IPS-NIHi7 (cell line): ENCODE measurements at regions not wholly inside any gene's neighbourhood (a gene's known extent, or its start where the extent isn't known, plus 50 kb on each side); places are given as distances from the start of the nearest gene placed in this dataset.
A peak's percentile ranks its signal among the peaks of the same experiment; 100 is the strongest.

Source experiments
- DNase-seq: peaks from one replicate; pipeline ENCODE4 v3.0.0; 2012; ENCODE audit warnings: mixed read lengths; ENCODE audit errors: extremely low spot score

DNA sequence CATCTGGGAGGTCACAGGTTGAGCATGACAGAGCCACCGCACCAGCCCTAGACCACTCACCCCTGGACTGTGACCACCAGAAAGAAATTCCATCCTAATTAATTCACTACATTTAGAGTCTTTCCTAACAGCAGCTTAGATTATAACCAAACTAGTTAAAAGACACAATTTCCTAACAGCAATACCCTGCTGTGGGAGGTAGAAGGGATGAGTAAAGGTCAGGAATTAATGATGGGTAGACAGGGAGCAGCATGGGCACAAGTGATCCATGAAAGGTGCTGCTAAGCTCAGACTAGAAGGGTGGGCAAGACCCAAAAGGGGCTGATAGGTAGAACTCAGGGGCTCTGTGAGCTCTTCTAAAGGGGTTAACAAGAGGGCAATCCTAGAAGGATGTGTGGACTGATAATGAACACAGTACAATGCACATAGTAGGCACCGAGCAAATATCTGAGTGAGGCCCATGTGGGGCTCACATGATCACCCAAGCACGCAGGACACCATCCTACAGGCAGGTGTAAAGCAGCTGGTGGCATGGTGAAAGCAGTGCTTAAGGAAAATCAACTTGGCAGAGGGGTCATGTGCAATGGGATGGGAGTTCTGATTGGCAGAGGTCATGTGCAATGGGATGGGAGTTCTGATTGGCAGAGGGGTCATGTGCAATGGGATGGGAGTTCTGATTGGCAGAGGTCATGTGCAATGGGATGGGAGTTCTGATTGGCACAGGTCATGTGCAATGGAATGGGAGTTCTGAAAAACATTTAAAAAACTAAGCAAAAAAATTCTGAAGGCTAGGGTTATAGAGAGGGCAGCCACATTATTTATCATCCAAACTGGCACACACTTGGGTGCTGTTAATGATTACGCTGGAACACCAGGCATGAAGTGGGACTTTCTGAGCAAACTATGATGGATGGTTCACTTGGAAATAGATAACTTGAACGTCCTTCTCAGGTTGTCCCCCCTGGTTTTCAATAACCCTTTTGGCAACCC is 188.2 kb upstream of the FOXQ1 start:
- no peak for DNase-seq

DNA sequence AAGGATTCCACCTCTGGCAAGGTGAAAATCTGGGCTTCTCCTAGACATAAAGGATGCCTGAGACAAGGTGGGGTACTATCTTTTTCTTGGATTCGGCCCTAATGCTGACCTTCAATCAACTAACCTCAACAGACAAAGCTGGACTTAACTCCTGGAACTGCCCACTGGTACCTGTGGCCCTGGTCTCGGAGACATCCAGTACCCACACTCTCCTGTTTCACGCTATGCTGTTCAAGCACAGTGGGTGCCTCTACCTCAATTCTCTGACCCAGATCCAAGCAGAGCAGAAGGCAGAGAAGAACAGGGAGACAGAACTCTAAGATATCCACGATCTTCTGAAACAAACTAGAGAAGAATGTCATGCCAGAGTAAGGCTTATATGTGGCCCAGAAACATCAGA is 189.8 kb upstream of the FOXQ1 start:
- no peak for DNase-seq

DNA sequence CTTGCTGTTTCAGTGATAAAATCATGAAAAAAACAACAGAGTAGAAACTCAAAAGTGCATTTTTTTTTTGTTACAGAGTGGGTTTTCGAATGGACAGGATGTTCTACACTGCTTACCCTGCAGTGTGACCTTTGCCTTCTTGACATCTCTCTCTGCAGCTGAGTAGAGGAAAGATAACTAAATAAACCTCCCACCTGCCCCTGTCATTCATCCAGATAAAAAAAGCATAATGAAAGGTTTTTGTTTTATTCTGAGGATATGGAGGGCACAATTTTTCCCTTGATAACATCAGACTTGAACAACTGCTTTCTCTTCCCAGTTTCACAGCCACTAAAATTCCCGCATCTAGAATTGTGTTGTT is 193.6 kb upstream of the FOXQ1 start:
- no peak for DNase-seq

DNA sequence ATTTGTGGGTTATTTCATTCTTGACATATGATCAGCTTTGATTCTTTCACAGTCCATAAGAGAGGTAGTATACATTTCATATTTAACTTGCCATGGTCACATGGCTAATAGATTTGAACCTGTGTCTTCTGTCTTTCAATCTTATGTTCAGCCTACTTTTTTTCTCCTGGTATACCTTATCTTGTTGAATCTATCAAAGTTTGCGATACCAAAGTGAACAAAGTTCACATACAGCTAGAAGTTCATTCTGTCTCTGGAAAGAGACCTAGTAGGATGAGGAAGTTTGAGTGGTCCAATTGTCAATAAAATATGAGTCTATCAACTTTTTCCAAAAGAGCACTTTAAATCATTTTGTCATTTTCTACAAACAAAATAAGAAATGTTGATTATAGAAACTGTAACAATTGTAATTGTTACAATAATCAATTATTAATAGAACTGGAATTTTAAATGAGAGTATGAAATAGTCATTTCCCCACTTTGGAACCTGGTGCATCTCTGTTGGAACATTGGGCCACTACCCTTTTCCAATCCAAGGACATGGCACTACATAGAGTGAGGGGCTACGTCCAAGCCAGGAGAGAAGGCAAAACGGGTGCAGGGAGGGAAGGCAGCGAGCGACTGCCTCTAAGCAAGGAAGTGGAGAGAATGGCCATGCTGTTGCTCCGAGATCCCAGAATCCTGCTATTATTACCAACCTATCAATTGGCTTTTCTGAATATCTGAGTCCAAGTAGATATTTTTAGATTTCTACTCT is 194.2 kb upstream of the FOXQ1 start:
- DNase-seq, result no peak

DNA sequence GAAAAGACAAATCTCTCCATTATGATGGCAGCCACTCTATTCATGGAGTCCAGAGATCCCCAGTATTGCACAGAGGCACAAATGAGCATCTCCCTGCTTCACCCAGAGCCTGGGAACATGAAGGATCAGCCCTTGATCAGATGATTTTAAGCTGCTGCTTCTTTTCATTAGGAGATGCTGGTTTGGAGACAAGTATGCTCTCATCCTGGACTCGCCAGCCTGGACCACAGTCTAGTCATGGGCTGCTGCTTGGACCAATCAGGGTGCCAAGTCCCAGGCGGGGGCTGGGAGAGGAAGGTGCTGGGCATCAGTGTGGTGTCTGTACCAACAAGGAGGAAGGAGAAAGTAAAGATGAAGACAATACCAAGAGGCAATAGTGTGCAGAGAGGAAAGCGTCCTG is 195.7 kb upstream of the FOXQ1 start:
- DNase-seq, result no peak

DNA sequence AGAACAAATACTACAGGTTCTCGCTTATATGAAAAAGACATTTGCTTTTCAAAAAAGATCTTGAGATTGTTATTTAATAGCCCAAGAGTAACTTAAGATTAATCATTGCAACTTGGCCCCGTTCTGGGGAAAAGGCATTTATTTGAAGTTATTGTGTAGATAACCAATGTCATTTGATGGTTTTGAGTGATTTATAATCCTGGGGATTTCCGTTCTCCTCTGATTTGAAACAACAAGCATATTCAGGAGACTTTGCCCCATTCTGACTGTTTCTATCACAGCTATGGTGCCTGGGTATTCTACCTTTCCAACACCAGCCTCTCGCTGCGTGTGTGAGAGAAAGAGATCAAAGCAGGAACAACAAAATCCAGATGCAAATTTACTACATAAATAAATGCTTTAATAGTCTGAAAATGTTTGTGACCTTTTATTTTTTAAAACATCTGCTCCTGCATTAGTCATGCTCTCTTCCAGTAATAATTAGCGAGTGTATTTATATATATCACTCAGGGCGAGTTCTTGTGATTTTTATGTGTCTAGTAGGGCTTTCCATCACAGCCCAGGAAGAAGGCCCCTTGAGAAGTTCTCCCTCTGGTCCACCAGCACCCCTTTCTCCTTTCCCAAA is 197.9 kb upstream of the FOXQ1 start:
- no peak for DNase-seq

DNA sequence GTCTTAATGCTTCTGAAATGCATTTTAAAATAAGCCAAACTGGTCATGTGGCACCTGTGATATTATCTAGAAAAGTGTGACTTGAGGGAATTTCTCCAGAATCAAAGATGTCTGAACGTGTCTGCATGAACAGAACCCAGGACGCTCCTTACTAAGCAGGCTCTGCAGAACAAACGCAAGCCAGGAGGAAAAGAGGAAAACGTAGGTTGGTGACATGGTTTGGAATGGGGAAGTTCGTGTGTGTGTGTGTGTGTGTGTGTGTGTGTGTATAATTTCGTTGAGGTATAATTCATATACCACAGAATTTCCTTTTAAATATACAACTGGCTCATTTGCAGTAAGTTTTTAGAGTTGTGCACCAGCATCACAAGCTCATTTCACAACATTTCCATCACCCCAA is 200.5 kb upstream of the FOXQ1 start:
- no peak for DNase-seq

DNA sequence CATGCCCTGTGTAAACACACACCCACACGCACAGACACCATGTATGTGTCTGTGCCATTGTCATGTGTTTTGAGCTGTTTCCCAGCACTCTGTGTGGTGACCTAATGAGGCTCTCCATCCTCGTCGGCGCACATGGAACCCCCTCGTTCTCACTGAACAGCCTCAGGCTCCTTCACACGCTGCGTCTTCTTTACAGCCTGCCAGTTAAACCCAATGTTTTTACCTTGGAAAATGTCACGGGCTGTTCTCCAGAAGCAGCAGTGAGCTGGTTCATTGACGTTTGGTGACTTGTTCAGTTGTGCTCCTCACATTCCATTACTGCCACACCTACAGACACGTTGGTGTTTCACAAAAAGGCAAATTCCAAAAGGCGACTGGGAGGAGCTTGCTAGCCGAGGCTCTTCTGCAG is 201.0 kb upstream of the FOXQ1 start:
- no peak for DNase-seq

DNA sequence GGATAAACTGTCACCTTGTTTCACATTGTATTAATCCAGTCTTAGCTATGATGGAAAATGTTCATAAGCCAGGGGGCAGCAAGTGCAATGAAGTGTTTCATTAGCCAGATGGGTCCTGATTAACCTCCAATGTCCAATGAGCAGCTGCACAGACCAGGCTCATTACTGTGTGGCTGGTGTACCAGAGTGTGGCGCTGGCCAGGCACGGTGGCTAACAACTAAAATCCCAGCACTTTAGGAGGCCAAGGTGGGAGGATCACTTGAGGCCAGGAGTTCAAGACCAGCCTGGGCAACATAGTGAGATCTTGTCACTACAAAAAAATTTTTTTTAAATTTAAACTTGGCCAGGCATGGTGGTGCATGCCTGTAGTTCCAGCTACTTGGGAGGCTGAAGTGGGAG is 201.7 kb upstream of the FOXQ1 start:
- DNase-seq, result no peak

DNA sequence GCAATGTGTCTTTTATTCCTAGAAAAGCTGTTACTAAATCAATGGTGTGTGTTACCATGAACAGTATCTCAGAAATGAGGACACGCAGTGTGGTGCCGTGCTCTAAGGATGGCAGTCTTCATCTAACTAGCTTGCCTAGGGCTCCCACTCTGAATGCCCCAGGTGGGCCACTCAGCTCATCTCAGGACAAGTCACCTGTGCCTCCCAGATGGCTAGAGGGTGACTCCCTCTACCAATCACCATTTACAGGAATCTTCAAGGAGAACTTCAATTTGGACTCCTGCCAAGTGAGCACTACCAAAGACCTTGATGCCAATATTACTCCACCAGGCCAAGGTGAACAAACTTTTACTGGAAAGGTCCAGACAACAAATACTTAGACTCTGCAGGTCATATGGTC is 202.8 kb upstream of the FOXQ1 start:
- no peak for DNase-seq

DNA sequence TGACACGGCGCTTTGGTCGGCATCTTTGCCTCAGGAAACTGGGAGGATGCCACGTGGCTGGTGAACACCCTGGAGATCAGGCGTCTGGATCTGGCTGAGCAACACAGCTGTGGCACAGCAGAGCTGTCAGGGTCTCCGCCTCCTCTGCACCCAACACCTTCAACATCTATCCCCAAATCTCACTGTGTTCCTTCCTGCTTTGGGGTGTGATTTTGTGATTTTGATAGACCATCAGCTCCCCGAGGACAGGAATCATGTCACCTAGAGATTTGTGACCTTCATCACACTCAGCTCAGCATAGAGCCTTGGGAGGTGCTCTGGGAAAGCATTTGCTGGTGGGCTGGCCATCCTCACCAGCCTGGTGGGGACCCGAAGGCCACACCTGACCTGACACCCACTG is 203.7 kb upstream of the FOXQ1 start:
- no peak for DNase-seq

DNA sequence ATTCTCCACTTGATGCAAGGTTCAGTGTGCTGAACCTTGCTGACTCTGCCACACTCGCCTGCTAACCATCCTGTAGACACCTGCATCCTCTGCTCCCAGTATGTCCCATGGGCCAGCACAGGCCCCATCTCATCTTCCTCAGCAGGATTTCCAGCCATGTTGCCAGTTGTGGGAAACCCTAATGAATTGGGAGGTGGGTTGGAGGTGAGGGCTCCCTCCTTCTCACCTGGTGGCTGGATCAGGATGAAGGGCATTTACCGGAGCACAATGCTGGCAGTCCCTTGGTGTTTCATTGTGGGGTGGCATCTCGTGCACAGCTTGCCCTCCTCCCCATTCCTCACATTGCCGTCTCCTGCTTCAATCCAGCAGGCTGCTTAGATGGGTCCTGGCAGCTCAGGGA is 204.3 kb upstream of the FOXQ1 start:
- DNase-seq, result no peak

DNA sequence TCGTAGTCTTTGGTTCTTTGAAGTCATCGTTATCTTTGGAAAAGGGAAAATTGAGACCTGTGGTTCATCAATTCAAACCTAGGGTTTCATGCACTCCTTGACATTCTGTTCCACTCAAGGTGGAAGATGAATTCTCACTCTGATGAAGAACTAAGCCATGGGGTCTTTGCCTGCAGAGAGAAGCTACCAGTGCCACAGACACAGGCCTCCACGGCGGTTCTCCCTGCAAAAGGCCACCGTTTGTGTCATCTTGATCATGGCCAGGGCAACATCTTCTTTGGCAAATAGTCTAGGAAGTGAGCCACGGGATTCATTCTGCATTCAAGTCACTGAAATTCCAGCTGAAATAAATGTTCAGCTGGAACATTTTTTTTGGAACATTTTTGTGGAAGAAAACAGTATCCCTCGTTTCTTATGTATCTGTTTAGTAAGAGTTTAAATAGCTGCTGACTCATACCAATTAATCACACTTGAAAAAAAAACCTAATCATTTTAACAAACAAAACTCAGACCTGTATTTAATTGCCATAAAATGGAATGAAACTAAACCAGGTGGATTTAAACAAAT is 206.0 kb upstream of the FOXQ1 start:
- DNase-seq, result no peak

DNA sequence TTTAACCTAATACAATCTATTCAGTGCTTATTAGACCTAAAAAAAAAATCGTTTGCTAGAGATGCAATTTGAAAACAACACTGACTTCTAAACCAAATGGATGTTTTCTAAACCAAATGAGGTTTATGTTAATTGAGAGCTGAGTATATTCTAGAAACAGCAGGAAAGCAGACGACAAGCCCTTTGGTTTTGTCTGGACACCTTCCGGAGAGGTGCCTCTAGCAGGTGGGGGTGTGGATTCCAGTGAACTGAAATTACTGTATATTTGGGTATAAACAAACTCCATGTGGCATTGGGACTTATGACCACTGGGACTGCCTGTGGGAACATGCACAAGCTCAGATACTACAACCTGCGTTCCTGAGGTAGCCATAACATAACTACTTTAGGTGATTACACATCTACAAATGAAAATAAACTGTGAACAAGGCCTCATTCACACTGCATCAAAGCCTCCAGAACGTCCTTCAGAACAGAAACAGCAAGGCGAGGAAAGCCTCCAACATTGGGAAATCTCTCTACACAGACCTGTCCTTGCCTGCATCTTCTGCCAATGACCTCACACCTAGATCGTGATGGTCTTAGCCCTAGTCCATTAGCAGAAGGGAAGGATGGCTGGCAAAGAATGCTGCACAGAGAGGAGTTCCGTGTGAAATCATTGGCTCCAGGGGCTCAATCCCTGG is 206.8 kb upstream of the FOXQ1 start:
- DNase-seq, result peak; percentile 26

DNA sequence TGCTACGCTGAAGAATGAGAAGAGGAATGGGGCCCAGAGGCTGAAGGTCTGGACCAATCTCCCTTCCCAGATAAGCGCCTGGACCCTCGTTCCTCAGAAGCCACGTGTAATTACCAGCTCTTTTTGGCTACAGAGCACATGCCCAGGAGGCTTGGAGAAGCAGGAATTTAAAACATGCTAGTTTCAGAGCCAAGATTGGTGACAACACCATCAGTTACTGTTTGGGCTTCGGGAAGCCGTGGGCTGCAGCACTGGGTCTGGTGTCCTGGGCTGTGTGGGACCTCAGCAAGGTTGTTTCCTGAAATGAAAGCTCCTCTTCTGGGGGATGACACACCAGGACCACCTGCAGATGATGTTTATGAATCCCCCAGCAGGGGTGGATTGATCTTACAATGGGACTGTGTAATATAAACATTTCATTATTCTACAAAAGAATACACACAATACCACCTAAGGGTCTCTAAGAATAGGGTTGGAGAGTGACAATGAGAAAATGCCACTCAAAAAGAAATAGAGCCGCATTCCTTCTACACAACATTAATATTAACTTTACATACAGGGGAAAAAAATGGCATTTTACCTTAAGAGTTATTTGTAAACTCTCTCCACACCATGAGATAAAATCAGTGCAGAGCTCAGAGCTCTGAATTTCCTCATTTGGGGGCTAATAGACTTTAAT is 207.8 kb upstream of the FOXQ1 start:
- peak; percentile 50 for DNase-seq

DNA sequence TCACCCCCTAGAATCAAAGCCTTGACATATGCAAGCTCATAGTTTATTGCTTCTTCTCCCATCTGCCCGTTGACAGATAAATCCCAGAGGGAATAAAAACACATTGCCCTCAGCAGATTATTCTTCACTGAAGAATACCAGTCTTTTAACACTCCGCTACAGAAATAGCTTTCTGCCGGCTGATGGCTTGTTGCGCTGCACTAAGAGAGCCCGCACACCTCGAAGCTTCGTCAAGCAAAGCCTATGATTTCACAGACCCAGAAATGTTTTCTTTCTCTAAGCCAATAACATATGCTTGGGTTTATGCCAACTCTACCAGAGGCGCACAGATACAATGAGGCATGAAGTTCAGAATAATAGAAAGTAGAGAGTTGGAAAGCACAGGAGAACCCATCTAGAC is 208.9 kb upstream of the FOXQ1 start:
- no peak for DNase-seq

DNA sequence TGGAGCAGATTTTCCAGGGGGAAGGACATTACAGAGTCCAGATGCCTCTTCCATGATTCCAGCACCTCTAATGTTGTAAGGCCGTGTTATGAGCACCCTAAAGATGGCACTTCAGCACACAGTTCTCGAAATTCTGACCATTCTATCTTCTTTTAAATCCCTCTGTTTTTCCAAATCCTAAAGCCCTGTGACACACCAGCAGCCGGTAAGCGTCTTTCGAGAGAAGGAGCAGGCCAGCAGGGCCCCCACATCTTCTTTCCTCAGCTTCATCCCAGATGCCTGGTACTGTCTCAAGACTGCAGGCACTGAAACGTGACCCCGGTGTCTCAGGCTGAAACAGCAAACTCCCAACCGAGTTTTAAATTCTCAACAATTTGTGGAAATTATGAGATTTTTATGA is 211.6 kb upstream of the FOXQ1 start:
- DNase-seq, result no peak

DNA sequence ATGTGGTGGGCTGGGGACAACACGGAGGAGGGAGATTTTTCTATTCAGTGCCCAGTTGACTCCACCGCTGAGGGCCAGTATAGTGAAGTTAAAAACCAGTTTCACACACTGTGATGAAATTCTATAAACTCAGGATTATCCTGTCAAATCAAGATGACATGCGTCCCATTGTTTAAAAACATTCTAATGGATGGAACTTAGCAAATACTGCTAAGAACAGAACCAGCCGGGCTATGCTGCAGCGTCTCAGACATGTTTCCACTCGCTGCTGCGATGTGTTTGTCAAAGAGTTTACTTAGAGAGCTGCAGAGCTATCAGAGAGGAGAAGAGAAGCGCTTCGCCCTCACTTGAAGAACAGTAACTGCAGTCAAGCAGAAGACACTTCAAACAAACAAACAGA is 212.6 kb upstream of the FOXQ1 start:
- no peak for DNase-seq

DNA sequence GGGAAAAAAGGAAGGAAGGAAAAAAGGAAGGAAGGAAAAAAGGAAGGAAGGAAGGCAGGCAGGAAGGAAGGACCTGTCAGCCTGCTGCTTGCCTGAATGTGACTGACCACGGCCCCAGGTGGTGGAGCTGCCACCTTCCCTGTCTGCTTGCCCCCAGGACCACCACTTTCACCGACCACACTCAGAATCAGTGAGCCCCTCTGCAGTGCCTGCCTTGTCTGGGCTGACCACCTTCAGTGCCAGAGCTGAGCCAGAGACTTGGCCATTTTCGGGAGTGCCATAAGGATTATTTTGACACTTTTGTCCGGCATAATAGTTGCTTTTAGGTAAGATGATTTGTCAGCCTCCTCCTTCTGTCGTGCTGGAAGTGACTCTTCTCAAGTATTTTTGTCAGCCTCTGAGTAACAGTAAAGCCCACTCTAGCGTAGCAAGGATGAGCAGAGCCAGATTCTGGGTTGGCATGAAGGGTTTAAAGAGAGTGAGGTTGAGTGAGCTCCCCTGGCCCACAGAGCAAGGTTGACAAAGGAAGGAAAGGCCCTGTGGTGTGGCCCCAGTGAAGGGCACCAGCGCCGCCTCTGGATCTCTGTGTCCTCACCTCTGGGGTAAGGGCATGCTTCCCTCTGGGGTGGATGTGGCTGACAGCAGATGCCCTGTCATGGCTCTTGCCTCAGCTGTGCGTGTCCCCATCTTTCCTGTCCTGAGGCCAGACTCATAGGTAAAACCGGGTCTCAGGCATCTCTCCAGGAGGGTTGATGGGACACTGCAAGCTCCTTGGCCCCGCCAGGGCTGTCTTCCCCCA is 214.7 kb upstream of the FOXQ1 start:
- no peak for DNase-seq

DNA sequence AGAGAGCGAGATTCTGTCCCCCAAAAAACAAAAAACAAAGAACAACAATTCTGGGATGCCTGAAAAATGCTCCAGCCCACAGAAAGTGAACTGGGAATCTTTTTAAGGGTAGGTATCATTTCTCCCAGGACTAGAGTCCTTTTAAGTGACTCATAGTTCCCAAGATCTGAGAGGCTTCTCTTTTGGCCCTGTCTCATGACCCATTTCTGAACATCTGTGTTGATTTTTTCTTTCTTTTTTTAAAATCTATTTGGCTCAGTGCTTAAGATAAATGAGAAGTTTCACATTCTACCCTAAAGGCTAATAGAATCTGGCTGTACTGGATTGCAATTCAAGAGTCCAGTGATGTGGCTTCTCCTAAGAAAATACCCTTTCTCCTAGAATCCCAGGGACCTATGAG is 217.6 kb upstream of the FOXQ1 start:
- no peak for DNase-seq
